ENCODE measurements at regions not wholly inside any gene's neighbourhood (a gene's known extent, or its start where the extent isn't known, plus 50 kb on each side); places are given as distances from the start of the nearest gene placed in this dataset.

DNA sequence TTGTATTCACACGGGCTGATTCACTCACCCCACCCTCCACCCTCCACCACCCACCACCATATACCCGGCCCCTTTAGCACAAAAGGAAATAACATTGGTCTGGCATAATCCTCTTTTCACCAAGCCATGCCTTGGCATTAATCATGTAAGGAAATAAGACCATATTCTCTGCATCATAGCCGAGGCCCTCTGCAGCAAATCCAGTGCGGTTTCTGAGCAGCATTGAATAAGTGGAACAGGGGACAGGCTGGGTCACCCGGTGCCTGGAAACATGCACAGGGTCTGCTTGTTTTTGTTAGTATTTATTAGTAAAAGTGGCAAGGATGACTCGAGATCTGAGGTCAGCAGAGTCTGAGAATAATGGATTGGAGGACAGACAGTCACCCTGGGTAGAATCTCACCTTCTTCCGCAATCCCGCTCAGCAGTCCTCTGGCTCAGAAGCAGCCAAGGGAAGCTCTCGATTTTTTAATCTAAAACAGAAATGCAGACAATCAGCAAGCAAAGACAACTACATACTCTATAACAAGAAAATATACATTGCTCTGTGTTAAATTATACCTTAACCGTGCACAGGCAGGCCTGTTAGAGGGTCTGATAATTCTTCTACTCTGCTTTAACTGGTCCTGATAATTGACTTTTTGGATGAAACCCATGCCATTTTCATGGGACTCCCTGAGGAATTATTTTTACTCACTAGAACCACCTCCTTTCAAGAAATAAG lies 52.4 kb upstream of the CDC42BPA start:
- DNase-seq, result no peak

- no peak for DNase-seq
These were observed 50.9 kb upstream of the CDC42BPA start for GRCh38 chr1:227369102-227369760.
